ENCODE measurements at regions not wholly inside any gene's neighbourhood (a gene's known extent, or its start where the extent isn't known, plus 50 kb on each side); places are given as distances from the start of the nearest gene placed in this dataset.

DNA sequence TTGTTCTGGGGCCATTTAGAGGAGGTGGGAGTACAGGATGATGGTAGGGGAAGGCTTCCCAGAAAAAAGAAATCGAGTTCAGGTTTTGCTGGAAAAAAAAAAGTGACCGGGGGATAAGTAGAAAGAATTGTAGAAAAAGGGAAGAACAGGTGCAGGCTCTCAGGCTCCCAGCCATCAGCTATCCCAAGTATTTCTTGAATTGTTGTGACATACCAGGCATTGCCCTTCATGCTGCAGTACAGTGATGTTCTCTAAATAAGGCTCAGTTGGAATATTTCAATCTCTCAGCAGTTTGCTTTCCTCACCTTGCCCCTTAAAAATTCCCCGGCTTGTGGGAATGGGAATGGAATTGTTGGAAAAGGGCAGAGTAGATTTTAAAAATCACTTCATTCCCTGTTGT lies 82.5 kb upstream of the RGMA start:
- DNase-seq = no peak

DNA sequence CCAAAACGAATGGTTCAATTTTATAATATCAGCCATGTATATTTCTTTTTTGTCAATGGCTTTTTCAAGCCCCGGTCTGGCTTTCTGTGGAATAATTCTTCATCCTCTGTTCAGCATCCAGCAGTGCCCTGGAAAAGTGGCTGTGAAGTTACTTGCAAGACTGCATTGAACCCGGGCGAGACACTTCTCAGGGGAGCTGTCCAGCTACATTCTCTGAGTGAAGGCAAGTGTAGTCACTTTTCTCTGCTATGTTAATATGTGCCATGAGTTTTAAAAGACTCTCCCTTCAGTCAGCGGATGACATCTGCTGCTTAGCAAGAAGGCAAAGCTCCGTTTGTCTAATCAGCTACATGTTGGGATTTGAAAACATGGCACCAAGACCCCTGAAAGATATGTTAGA lies 81.3 kb upstream of the RGMA start:
- no peak for DNase-seq

DNA sequence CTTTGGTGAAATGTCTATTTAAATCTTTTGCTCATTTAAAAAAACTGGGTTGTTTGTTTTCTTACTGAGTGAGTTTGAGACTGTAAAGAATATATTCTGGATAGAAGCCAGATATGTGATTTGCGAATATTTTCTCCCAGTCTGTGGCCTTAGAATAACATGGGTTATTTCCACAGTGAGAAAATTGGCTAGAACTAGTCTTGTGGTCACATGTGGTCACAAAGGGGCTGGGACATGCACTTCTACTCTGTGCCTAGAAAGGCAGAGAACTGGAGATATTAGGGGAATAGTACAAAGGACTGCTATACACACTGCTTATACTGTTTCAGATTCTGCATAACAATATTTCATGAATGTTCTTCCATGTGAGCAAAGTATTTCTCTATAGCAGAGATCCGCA lies 79.9 kb upstream of the RGMA start:
- DNase-seq = no peak

DNA sequence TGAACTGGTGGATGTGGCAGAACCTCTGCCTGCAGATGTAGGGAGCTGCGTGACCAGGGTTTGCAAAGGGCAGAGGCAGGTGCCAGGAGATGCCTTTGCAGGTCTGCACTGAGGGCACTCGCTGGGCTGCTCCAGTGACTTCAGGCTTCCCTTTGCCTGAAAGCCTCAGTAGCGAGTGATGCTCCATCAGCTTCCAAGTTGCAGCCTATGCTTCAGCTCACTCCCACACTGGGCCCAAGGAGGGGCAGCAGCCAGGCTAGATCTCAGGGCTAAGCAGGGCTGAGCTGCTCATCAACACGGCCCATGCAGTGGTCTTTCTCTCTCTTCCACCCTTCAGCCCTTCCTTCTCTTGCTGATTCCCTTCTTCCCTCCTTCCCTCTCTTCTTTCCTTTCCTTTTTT lies 78.3 kb upstream of the RGMA start:
- no peak for DNase-seq

DNA sequence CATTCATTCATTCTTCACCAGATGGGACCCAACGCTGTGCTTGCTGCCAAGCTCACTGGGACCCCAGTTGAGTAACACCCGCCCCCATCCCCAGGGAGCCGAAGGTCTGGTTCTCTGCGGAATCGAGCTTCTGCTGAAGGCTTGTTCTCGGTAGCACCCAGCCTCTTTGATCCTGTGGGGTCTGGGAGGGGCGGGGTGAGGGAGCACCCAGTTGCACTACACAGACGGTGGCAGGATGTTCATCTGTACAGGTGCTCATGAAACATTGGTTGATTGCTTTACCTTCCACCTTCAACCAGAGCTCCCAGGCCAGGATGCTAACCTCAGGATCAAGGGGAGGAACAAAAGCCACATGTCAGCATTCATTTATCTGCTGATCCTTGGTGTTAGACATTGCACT lies 77.7 kb upstream of the RGMA start:
- no peak for DNase-seq

DNA sequence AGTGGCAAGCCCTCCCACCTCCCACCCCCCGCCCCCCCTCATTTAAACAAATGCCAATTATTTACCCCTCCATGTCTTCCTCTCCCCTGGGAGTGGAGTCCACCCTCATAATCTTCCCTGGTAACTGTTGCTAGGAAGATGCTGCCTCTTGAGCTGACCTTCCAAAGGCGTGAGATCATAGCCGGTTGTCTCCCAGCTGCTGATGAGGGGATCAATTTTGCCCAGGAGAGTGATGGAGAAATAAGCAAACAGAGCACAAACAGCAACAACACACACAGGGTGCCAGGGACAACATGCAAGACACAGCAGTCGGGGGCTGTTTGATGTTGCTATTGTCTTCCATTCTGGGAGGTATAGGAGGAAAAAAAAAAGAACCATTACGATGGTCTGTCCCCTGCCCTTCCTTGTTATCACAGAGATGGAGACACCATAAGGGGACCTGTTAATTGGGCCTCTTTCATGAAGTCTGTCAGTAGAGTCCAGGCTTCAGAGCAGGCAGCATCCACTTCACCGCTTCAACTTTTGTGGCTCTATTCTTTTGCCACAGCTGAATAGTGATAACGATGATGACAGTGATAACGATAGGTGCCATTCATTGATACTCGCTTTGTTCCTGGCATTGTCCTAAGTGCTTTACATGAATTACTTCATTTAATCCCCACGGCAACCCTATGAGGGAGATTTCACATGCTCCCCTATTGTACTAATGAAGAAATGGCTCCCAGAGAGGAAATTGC lies 76.9 kb upstream of the RGMA start:
- no peak for DNase-seq

DNA sequence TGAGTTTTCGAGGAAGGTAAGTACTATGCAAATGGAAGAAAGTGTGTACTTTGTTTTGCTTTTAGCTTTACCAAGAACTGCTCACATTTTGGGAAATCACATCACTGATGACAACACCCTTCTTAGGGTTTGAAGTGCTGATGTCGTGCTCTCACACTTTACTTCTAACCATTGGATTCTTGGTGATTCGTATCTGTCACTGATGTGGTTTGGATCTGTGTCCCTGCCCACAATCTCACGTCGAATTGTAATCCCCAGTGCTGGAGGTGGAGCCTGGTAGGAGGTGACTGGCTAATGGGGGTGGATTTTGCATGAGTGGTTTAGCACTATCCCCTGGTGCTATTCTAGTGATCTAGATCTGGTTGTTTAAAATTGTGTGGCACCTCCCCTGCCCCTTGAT lies 75.4 kb upstream of the RGMA start:
- peak; percentile 56 for DNase-seq

DNA sequence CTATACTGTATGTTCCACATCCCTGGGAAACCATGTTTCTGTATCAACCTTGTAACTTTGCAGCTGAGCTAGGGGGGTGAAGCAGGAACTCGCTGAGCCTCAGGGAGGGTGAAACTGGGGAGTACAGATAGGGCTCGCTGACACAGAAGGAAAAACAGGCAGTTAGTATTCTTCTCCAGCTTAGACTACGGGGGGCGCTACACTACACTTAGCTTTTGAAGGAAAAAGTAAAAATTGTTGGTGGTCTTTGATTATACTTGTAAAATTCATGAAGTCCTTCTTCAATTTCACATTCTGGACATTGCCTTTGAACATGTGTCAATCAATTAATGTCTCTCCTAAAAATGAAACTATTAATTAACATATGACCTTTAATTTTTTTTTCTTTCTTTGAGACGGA lies 73.5 kb upstream of the RGMA start:
- no peak for DNase-seq

DNA sequence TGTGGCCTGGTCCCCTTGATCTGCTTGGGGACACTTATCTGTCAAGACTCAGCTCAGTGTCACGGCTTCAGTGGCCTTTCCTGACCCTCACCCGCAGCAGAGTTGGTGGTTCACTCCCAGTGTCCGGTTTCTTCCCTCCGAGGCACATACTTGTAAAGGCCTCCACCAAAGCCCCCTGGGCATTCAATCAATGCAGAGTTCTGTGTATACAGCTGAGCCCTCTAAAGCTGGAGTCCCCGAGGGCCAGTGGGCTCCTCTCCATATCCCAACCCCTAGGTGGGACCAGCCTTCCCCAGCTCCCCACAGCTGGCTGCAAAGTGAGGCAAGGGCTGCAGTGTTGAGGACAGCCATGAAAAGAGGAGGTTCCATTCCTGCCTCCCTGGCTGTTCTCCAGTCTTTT lies 70.9 kb upstream of the RGMA start:
- DNase-seq = no peak

DNA sequence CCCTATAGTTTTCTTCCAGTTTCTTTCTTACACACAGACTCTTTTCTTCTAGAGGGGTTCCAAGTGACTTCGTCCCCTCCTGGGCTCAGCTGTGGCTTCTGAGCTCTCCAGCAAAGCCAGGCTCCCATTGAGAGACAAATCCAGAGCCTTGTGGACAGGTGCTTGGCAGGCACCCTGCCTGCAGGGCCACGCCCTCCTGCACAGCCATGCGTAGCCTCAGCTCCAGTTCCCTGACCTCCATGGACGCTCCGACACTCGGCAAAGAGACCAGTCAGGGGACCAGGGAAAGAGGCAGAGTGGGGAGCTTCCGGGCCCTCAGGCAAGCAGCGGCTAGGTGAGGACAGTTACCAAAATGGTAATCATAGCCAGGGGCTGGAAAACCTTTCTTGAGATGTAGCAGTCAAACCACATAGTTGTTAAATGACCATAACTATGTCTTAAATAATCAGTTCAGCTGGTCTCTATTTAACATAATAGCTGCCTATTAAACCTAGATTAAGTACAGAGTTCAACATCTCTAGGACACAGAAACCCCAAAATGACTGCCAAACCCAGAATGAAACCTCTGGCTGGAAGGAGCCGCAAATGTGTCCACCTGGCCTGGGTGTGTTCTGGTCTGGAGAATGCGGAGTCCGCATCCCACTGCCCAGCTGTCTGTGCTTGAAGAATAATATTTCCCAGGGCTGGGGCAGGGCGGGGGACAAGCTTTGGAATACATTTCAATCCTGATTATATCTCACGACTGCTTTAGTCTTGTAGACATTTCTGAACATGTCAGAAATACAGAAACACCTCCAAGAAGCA lies 69.3 kb upstream of the RGMA start:
- DNase-seq = no peak

DNA sequence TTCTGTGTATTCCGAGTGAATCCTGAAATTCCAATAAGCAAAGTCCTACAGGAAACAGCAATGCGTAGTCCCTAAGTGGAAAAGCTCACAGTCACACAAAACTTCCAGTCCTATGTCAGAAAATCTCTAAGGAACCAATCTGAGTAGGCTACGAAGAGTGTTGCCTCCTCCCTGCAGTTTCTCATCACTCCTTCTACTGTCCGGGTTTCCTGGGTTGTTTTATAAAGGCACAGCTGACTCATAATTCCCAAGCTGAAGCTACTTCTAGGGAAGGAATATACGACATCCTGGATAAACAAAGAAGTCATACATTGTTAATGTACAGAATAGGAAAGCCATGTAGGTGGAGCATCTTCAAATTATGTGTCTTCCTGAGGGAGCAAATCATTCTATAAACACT lies 65.7 kb upstream of the RGMA start:
- no peak for DNase-seq

DNA sequence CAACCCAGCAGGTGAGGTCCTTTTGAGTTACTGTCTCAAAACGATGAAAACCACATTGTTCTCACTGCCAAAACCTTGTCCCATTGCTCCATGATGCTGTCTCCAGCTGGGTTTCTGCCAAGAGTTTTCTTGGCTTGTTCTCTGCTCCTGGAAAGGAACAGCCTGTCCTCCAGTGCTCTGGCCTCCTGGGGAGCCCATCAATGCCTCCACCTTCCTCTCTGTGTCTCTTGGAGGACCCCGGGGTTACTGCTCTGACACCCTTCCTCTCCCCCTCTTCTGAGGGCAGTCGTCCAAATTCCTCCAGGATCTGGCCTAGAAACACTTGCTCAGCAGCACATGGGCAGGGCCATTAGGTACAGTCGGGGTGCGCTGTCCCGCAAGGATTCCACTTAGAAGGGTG lies 63.9 kb upstream of the RGMA start:
- no peak for DNase-seq

DNA sequence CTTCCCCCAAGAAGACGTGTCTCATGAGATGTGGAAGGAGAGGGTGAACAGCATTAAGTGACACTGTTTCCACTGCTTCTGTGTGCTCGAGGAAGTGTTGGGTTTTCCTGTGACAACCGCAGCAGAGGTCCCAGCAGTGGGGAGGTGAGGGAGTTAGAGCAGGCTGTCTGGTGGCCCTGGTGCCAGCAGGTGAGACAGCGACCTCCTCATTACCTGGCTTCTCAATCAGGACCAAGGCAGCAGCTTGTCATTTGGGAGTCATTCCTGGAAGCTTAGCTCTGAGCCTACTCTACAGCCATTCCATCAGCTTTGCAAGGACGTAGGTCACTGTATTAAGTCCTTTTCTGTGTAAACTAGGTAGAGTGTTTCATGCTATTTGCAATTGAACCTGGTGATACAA lies 63.3 kb upstream of the RGMA start:
- DNase-seq = peak; percentile 53

DNA sequence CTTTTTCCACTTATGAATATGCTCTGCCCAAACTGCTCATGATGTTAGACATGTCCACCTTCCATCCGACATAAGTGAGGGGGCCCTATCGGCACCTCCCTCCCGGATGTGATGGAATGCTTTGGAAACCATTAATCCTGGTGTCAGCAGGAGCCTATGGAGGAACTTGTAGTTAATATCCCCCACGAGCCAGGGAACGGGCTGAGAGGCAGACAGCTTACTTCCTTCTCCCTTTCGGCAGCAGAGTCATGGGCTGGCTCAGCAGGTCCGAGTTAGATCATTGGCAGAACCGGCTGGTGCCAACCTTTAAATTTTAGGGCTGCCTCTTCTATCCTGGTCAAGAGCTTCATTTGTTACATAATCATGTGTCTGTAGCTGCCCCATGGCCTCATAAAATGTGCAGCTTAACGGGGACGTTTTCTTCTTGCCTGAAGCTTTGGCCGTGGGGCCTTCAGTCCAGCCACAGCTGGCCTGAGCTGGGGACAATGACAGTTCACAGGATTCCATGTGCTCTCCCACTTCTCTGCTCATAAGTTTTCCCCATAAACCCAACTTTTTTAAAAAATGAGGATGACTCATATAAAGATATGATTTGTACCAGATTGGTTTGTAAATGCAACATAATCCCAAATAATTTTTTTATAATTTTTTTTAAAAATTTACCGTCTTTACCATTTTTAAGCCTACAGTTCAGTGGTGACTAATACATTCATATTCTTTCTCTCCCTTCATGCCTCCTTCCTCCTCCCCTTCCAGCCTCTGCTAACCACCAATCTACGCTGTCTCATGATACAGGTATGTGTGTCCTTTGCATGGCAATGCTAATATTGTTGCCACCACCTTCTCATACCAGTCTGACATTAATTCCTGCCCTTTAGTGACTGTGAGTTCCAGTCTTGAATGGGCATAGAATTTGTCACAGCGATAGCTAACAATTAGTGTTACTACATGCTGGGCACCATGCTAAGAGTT lies 62.2 kb upstream of the RGMA start:
- no peak for DNase-seq

DNA sequence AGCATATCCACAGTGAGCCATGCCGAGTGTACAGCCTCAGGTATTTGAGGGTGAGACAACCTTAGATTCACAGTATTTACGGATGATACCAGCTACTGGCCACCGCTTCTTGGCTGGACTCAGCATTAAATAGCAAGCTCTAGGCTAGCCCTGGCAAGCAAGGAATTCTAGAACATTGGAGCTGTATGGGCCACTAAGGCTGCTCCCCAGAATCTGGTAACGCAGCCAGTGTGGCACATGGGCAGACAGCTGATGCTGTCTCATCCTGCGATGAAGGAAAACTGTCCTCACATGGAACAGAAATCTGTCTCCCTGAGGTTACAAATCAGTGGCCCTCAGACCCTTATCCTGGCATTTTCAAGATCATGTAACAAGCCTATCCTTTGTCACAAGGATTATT lies 57.6 kb upstream of the RGMA start:
- no peak for DNase-seq

DNA sequence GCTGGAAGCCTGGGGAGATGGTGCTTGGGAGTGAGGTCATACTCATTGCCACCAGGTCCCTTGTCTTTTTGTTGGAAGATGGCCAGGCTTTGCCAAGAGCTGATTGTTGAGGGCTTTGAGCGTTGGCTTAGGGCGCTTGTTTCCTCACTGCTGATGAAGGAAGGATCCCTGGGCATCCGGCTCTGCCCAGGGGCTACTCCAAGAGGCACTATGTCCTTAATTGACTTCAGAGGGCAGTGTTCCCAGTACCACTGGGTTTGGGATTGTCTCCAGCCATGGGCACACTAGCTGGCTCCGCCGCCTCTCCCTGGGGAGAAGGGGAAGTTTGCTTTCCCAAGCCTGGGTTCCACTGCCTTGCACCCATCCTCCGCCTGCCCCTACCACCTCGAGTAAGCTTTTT lies 57.2 kb upstream of the RGMA start:
- DNase-seq = no peak

DNA sequence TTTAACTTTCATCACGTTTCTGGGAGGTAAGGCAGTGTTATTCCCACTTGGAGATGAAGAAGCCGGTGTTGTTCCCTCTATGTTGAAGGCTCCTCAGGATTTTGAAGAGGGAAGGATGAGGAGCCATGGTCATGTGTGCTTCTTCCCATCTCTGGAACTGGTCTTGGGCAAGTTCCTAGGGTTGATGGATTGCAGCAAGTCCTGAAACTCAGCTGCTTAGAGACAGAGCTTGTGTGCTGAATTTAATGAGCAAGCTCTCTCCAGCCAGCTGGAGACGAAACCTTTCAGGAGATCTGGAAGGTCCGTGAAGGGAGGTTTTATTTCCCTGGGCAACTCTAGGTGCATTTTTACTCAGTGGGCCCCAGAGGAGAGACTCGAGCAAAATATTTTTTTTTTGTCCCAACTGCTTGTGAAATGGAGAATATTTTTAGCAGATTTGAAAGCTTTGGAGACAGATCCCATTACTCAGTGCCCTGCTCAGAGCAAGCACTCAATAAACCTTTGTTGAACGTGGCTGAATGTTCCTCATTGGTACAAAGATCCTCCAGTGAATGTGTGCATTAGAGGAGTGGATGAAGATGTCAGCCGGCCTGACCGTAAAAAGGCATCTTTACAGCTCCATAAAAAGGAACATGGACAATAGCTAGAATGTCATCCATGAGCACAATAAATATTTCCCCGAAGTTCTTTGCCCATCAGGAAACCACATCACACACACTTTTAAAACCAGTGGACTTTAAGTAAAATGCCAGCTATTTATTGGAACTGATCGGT lies 55.6 kb upstream of the RGMA start:
- no peak for DNase-seq

DNA sequence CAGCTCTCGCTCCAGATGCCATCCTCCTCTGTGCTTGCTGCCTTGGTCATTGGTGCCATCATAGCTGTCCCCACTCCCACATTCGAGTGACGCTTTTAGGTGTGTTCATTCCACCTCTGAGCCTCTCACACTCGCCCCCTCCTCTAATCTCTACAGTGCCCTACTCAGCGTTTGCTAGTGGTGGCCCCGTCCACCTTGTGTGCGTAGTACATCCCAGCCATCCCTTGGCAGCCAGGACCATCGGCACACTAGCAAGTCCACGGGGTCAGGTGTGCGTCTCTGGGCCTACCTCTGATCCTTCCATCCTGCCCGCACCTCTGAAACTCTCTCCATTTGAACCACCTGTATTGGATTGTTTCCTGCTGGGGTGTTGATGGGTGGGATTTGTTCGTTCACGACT lies 54.2 kb upstream of the RGMA start:
- no peak for DNase-seq

DNA sequence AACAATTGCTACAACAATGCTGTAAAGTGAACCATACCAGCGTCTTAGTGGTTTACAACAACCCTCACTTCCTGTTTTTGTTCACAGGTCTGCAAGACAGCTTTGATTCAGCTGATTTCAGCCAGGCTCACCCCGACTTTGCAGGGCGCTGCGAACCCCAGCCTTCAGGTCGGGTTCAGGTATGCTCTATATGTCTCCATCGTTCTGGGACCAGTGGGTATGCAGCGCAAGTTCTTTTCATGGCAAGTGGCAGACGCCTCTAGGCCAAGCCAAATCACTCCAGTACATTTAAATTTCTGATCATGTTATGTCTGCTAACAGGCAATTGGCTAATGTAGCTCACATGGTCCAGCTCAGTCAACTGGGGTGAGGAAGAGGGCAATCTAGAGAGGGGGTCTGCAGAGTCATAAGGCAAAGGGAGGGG lies 52.4 kb upstream of the RGMA start:
- peak; percentile 53 for DNase-seq

DNA sequence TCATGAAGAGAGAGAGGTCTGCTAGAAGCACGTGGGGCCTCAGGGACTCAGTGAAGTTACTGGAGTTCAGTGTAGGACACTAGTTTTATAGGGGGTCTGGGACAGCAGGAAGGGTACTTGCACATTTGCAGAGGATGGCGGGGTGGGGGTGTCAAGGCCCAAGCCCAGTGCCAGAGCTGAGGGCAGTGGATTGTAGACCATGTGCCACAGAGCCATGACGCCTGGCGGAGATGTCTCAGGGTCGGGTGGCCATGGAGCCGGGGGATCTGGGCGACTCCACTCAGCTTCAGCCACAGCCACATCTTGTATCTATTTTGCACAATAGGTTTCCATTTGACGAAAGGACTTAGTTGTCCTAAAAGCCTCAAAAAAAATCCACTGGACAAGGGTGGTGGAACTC lies 50.4 kb upstream of the RGMA start:
- no peak for DNase-seq

DNA sequence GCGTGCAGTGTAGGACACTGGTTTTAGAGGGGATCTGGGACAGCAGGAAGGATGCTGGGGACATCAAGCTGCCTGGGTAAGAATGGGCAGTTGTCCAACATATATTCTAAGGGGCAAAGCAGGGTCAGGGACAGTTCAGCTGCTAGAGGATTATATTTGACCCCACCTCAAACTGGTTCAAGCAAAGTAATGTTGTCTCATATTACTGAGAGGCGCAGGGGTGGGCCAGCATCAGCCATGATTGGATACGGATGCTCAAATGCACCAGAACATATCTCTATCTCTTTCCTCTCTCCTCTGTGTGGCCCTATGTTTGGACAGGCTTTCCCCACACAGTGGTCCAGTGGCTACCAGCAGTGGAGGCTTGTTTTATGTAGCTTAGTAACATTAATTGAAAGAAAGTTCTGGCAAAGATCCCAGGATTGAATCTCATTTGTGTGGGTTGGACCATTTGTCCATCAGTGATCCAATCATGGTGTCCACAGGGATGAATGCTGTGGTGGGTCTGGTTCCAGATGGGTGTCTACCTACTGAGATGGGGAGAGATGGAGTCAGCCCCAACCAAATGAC lies 49.8 kb upstream of the RGMA start:
- no peak for DNase-seq
